ENCODE measurements at regions not wholly inside any gene's neighbourhood (a gene's known extent, or its start where the extent isn't known, plus 50 kb on each side); places are given as distances from the start of the nearest gene placed in this dataset.

DNA sequence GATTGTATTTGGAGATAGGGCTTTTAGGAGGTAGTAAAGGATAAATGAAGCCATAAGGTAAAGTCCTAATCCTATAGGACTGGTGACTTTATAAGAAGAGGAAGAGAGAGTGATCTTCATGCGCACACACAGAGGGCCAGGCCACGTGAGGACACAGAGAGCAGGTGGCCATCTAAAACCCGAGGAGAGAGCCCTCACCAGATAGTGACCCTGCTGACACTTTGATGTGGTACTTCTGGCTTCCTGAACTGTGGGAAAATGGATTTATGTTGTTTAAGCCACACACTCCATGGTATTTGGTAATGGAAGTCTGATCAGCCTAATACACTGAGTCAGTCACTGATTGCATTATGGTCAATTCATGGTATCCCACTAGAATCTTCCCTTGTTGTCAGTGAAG lies 164.9 kb upstream of the TAPT1 start:
- WGBS, 2 donors = 85 to 90% methylated on average over 3 of the region's 3 CpGs
- no peak for DNase-seq (ENCODE audit: low spot score in 2 of 2)
- intact Hi-C loops (cut with DNase I; ENCODE audit: low total_unique reads) = no loop called here
- H3K4me3 ChIP-seq (ENCODE audit: low read depth, poor library complexity, severe bottlenecking) = no peak overlapping the region
- no peak for TF ChIP-seq POLR2A (IDR thresholded peaks at IDR 0.05)
- TF ChIP-seq CTCF (IDR thresholded peaks at IDR 0.05) = no peak

- no peak overlapping the region for H3K4me3 ChIP-seq (ENCODE audit: low read depth, poor library complexity, severe bottlenecking)
- intact Hi-C loops (cut with DNase I; ENCODE audit: low total_unique reads) = no loop called here
- 68 to 83% methylated on average over 1 of the region's 1 CpG for WGBS, 2 donors
- no peak for DNase-seq (ENCODE audit: low spot score in 2 of 2)
- TF ChIP-seq CTCF (IDR thresholded peaks at IDR 0.05) (no peak), POLR2A (IDR thresholded peaks at IDR 0.05) (no peak)
Observed at GRCh38 chr4:16387448-16387847, 161.2 kb upstream of the TAPT1 start.

DNA sequence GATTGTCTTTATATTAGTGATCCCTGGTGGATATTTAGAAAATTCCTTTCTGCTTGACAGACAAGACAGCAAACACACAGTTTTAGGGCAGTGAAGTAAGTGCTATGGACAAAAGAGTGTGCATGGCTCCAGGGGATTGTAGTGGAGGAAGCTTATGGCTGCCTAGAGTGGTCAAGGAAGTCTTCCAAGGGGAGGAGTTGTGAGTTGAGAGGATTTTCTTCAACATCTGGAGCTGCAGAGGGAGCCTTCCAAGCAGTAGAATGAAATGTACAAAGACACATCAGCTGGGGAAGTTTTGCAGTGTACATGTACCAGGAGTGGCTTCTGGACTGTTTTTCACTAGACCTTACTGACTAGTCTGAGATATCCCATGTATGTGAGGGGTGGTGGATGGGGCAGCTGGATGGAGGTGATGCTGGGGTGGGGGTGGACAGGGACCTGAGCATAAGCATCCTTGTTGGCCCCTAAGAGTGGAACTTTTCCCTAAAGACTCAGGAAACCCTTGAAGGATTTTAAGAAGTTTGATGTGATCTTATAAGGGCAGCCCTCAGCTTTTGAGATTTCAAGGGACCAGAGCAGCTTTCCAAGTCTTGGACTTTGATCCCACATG lies 160.5 kb upstream of the TAPT1 start:
- no peak for DNase-seq (ENCODE audit: low spot score in 2 of 2)
- no peak for TF ChIP-seq CTCF (IDR thresholded peaks at IDR 0.05)
- TF ChIP-seq POLR2A (IDR thresholded peaks at IDR 0.05) = no peak
- no peak overlapping the region for H3K4me3 ChIP-seq (ENCODE audit: low read depth, poor library complexity, severe bottlenecking)
- intact Hi-C loops (cut with DNase I; ENCODE audit: low total_unique reads) = no loop called here

- 45 to 52% methylated on average over 6 of the region's 6 CpGs for WGBS, 2 donors
- DNase-seq (ENCODE audit: low spot score in 2 of 2) = no peak
- no peak for TF ChIP-seq POLR2A (IDR thresholded peaks at IDR 0.05)
- no peak for TF ChIP-seq CTCF (IDR thresholded peaks at IDR 0.05)
- intact Hi-C loops (cut with DNase I; ENCODE audit: low total_unique reads) = no loop called here
- no peak overlapping the region for H3K4me3 ChIP-seq (ENCODE audit: low read depth, poor library complexity, severe bottlenecking)
Observed at GRCh38 chr4:16384576-16384975, 158.3 kb upstream of the TAPT1 start.

GRCh38 chr4:16382571-16382970 lies 156.3 kb upstream of the TAPT1 start:
- intact Hi-C loops (cut with DNase I; ENCODE audit: low total_unique reads) = no loop called here
- H3K4me3 ChIP-seq (ENCODE audit: low read depth, poor library complexity, severe bottlenecking) = no peak overlapping the region
- DNase-seq (ENCODE audit: low spot score in 2 of 2) = no peak
- TF ChIP-seq CTCF (IDR thresholded peaks at IDR 0.05) = no peak
- no peak for TF ChIP-seq POLR2A (IDR thresholded peaks at IDR 0.05)
- 66 to 68% methylated on average over 3 of the region's 3 CpGs for WGBS, 2 donors

DNA sequence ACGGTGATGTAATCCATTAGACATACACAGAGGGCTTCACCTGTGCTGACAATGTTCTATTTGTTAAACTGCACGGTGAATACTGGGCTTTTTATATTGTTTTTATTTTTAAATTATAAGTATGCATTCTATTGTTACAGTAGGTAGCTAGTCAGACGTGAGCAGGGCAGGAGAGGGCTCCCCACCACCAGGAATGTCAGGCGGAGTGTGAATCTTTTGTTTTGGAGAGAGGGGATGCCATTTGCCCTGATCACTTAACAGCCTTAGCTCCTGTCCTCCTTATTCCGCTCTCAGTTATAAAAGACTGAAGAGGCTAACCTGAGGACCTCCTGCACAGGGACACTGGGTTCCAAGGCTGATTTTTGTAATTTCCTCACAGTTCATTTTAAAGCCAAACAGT lies 151.6 kb upstream of the TAPT1 start:
- intact Hi-C loops (cut with DNase I; ENCODE audit: low total_unique reads) = no loop called here
- H3K4me3 ChIP-seq (ENCODE audit: low read depth, poor library complexity, severe bottlenecking) = no peak overlapping the region
- 74 to 78% methylated on average over 5 of the region's 5 CpGs for WGBS, 2 donors
- TF ChIP-seq CTCF (IDR thresholded peaks at IDR 0.05) = no peak
- no peak for TF ChIP-seq POLR2A (IDR thresholded peaks at IDR 0.05)
- DNase-seq (ENCODE audit: low spot score in 2 of 2) = no peak

All from lower leg skin (tissue), 4 donors.